LoVo (cell line): ENCODE measurements at regions not wholly inside any gene's neighbourhood (a gene's known extent, or its start where the extent isn't known, plus 50 kb on each side); places are given as distances from the start of the nearest gene placed in this dataset.

ENCODE experiments used
- DNase-seq: peaks from one replicate; pipeline ENCODE4 v3.0.0-alpha.2; 2016; ENCODE audit warnings: low spot score

- DNase-seq: no peak
These were observed 678.5 kb upstream of the PCDH20 start for GRCh38 chr13:62093984-62094780.

GRCh38 chr13:62092949-62093348, 677.3 kb upstream of the PCDH20 start:
- DNase-seq: no peak

- no peak for DNase-seq
These were observed 676.9 kb upstream of the PCDH20 start for GRCh38 chr13:62092536-62092935.

GRCh38 chr13:62088165-62088564, 672.5 kb upstream of the PCDH20 start:
- DNase-seq: no peak

- no peak for DNase-seq
These were observed 671.5 kb upstream of the PCDH20 start for GRCh38 chr13:62087124-62087523.

- no peak for DNase-seq
These were observed 669.9 kb upstream of the PCDH20 start for GRCh38 chr13:62085337-62086229.

GRCh38 chr13:62084728-62085127, 669.1 kb upstream of the PCDH20 start:
- DNase-seq: no peak

- DNase-seq: no peak
These were observed 652.2 kb upstream of the PCDH20 start for GRCh38 chr13:62067821-62068220.

GRCh38 chr13:62065016-62065415, 649.4 kb upstream of the PCDH20 start:
- no peak for DNase-seq

- DNase-seq: no peak
These were observed 646.1 kb upstream of the PCDH20 start for GRCh38 chr13:62061751-62062150.

- DNase-seq: no peak
These were observed 644.9 kb upstream of the PCDH20 start for GRCh38 chr13:62060570-62060969.

GRCh38 chr13:62057286-62057685, 641.6 kb upstream of the PCDH20 start:
- no peak for DNase-seq

- DNase-seq: no peak
These were observed 634.3 kb upstream of the PCDH20 start for GRCh38 chr13:62049992-62050391.

GRCh38 chr13:62046512-62046911, 630.9 kb upstream of the PCDH20 start:
- DNase-seq: no peak

- DNase-seq: no peak
These were observed 628.0 kb upstream of the PCDH20 start for GRCh38 chr13:62043600-62043999.

- no peak for DNase-seq
These were observed 625.2 kb upstream of the PCDH20 start for GRCh38 chr13:62040806-62041205.

- DNase-seq: no peak
These were observed 624.4 kb upstream of the PCDH20 start for GRCh38 chr13:62040078-62040477.

- DNase-seq: no peak
These were observed 622.6 kb upstream of the PCDH20 start for GRCh38 chr13:62038214-62038613.

GRCh38 chr13:62035981-62036380, 620.3 kb upstream of the PCDH20 start:
- DNase-seq: no peak

- DNase-seq: no peak
These were observed 618.3 kb upstream of the PCDH20 start for GRCh38 chr13:62033934-62034333.

- DNase-seq: no peak
These were observed 606.7 kb upstream of the PCDH20 start for GRCh38 chr13:62022369-62022768.

GRCh38 chr13:62019858-62020257, 604.2 kb upstream of the PCDH20 start:
- no peak for DNase-seq

GRCh38 chr13:62014299-62014698, 598.6 kb upstream of the PCDH20 start:
- no peak for DNase-seq
